B cell (primary cell): ENCODE measurements at regions not wholly inside any gene's neighbourhood (a gene's known extent, or its start where the extent isn't known, plus 50 kb on each side); places are given as distances from the start of the nearest gene placed in this dataset.

Source experiments
- CTCF ChIP-seq: fragments of 200-600 bp; IDR thresholded peaks from one replicate; pipeline ENCODE4 v1.8.0; 2022; ENCODE audit warnings: antibody characterized with exemption, mild to moderate bottlenecking
- EZH2 ChIP-seq: IDR thresholded peaks from 2 replicates; pipeline ENCODE4 v1.6.1; 2012; ENCODE audit warnings: borderline replicate concordance, low read depth, mild to moderate bottlenecking, moderate library complexity, low read length; ENCODE audit not compliant: insufficient read depth, poor library complexity, severe bottlenecking

- TF ChIP-seq CTCF: no peak
- TF ChIP-seq EZH2: no peak
These were observed 648.4 kb downstream of the PTPRU start for GRCh38 chr1:29884740-29885139.
